ENCODE measurements at regions not wholly inside any gene's neighbourhood (a gene's known extent, or its start where the extent isn't known, plus 50 kb on each side); places are given as distances from the start of the nearest gene placed in this dataset.
"Not testable (repeated sequence)": the region's sequence is repeated elsewhere in the genome, so short reads cannot be mapped to it uniquely, and the experiment has no call there.

GRCh38 chr21:19353256-19353655 is 949.7 kb upstream of the TMPRSS15 start:
- DNase-seq (ENCODE audit: low read depth in 2 of 2), result no peak

- DNase-seq (ENCODE audit: low read depth in 2 of 2), result no peak
Measured at GRCh38 chr21:19368944-19369343, 965.4 kb upstream of the TMPRSS15 start.

- DNase-seq (ENCODE audit: low read depth in 2 of 2), result no peak
Measured at GRCh38 chr21:19392390-19392789, 988.8 kb upstream of the TMPRSS15 start.

GRCh38 chr21:19400223-19400770 is 996.7 kb upstream of the TMPRSS15 start:
- DNase-seq (ENCODE audit: low read depth in 2 of 2), result no peak

GRCh38 chr21:19402870-19403269 is 999.3 kb upstream of the TMPRSS15 start:
- DNase-seq (ENCODE audit: low read depth in 2 of 2), result no peak

GRCh38 chr21:19405326-19405725 is 1001.7 kb upstream of the TMPRSS15 start:
- DNase-seq (ENCODE audit: low read depth in 2 of 2), result no peak

GRCh38 chr21:19420565-19420964 is 1017.0 kb upstream of the TMPRSS15 start:
- DNase-seq (ENCODE audit: low read depth in 2 of 2), result no peak

- no peak for DNase-seq (ENCODE audit: low read depth in 2 of 2)
Measured at GRCh38 chr21:19433623-19434022, 1030.0 kb upstream of the TMPRSS15 start.

GRCh38 chr21:19440792-19441655 is 1037.4 kb upstream of the TMPRSS15 start:
- no peak for DNase-seq (ENCODE audit: low read depth in 2 of 2)

- DNase-seq (ENCODE audit: low read depth in 2 of 2), result no peak
Measured at GRCh38 chr21:19458295-19458694, 1054.7 kb upstream of the TMPRSS15 start.

GRCh38 chr21:19461481-19462205 is 1058.1 kb upstream of the TMPRSS15 start:
- no peak for DNase-seq (ENCODE audit: low read depth in 2 of 2)

- no peak for DNase-seq (ENCODE audit: low read depth in 2 of 2)
Measured at GRCh38 chr21:19463966-19464365, 1060.4 kb upstream of the TMPRSS15 start.

GRCh38 chr21:19468991-19469715 is 1065.6 kb upstream of the TMPRSS15 start:
- no peak for DNase-seq (ENCODE audit: low read depth in 2 of 2)

- DNase-seq (ENCODE audit: low read depth in 2 of 2), result no peak
Measured at GRCh38 chr21:19475525-19475924, 1071.9 kb upstream of the TMPRSS15 start.

- DNase-seq (ENCODE audit: low read depth in 2 of 2), result no peak
Measured at GRCh38 chr21:19489930-19490329, 1086.3 kb upstream of the TMPRSS15 start.

- no peak for DNase-seq (ENCODE audit: low read depth in 2 of 2)
Measured at GRCh38 chr21:19490481-19490880, 1086.9 kb upstream of the TMPRSS15 start.

- DNase-seq (ENCODE audit: low read depth in 2 of 2), result not testable (repeated sequence)
Measured at GRCh38 chr21:19493437-19494241, 1090.1 kb upstream of the TMPRSS15 start.

- DNase-seq (ENCODE audit: low read depth in 2 of 2), result no peak
Measured at GRCh38 chr21:19501115-19501514, 1097.5 kb upstream of the TMPRSS15 start.

GRCh38 chr21:19507682-19508260 is 1104.2 kb upstream of the TMPRSS15 start:
- no peak for DNase-seq (ENCODE audit: low read depth in 2 of 2)

- DNase-seq (ENCODE audit: low read depth in 2 of 2), result no peak
Measured at GRCh38 chr21:19508442-19508841, 1104.9 kb upstream of the TMPRSS15 start.

- no peak for DNase-seq (ENCODE audit: low read depth in 2 of 2)
Measured at GRCh38 chr21:19508844-19509243, 1105.3 kb upstream of the TMPRSS15 start.

Data from stimulated activated CD8-positive, alpha-beta memory T cell treated with anti-CD3 and anti-CD28 coated beads, Interleukin-7, amount 100 ng/mL, for 4 hours (primary cell).